Transverse colon (tissue), 4 donors: ENCODE measurements at regions not wholly inside any gene's neighbourhood (a gene's known extent, or its start where the extent isn't known, plus 50 kb on each side); places are given as distances from the start of the nearest gene placed in this dataset.

Experiments used
- DNase-seq: peaks from one replicate; pipeline ENCODE4 v3.0.0-alpha.2; 2019
- H3K27ac ChIP-seq, 4 donors: fragments of 200-600 bp; sonication (generic); 2 replicates each; pipeline ENCODE4 v1.5.1; 2016 to 2018; ENCODE audit warnings: inconsistent platforms in 4 of 4
- H3K27me3 ChIP-seq: fragments of 200-600 bp; sonication (generic); 2 replicates; pipeline ENCODE4 v1.5.1; 2017; ENCODE audit warnings: inconsistent platforms
- H3K36me3 ChIP-seq, 4 donors: fragments of 200-600 bp; sonication (generic); 2 replicates each; pipeline ENCODE4 v1.5.1; 2017 to 2019; ENCODE audit warnings: inconsistent platforms in 4 of 4
- H3K4me1 ChIP-seq, 4 donors: fragments of 200-600 bp; sonication (generic); 2 replicates each; pipeline ENCODE4 v1.5.1; 2017 to 2020; ENCODE audit warnings: inconsistent platforms in 4 of 4
- H3K4me3 ChIP-seq, 4 donors: fragments of 200-600 bp; sonication (generic); 1 replicate in 1 of 4; 2 replicates in 3 of 4; pipeline versions ENCODE4 v1.5.1 to v1.6.1; 2017 to 2019; ENCODE audit warnings: inconsistent platforms in 4 of 4
- H3K9me3 ChIP-seq, 2 donors: fragments of 200-600 bp; sonication (generic); 2 replicates each; pipeline ENCODE4 v1.5.1; 2017 to 2019; ENCODE audit warnings: inconsistent platforms in 2 of 2
- EP300 ChIP-seq: sonication (generic); formaldehyde crosslinking; IDR thresholded peaks from one replicate; pipeline ENCODE4 v1.6.1; 2017; ENCODE audit warnings: antibody characterized with exemption, low read depth
- POLR2A ChIP-seq: fragments of 450-650 bp; IDR thresholded peaks from one replicate; pipeline ENCODE4 v1.6.1; 2016; ENCODE audit warnings: antibody characterized with exemption, mild to moderate bottlenecking, moderate library complexity
- POLR2AphosphoS5 ChIP-seq, 3 donors: sonication (generic); formaldehyde crosslinking; IDR thresholded peaks; one replicate each; pipeline ENCODE4 v1.6.1; 2016; ENCODE audit warnings: antibody characterized with exemption in 3 of 3
- WGBS, 2 donors: methylation state at CpG; one replicate each; pipeline ENCODE4 v1.1.5; 2018; ENCODE audit warnings: low coverage in 1 of 2; 5-methylcytosine and 5-hydroxymethylcytosine counted together
- in situ Hi-C, 4 donors: fragments of 200-750 bp; cut with MboI; loops; one replicate each; pipeline versions ENCODE4 v1.15.0 to v1.15.1; 2017; ENCODE audit warnings: low sequenced_read_pairs in 3 of 4, low pct_ligation_motif_present in 1 of 4, low pct_unique_long_range_greater_than_20kb in 1 of 4
- intact Hi-C: fragments of 100-400 bp; cut with DNase I; formaldehyde crosslinking; loops from one replicate; pipeline ENCODE4 v1.15.1; 2023; ENCODE audit warnings: low total_unique reads
- TF ChIP-seq, protein P1 (sequence below), 5 experiments: fragments of 200-600 bp in 3 of 5; fragments of 450-650 bp in 2 of 5; sonication (generic) in 3 of 5; IDR thresholded peaks; 1 replicate in 2 of 5; 2 replicates in 3 of 5; pipeline ENCODE4 v1.5.1; 2016 to 2017; ENCODE audit warnings: antibody characterized with exemption in 5 of 5, inconsistent platforms in 3 of 5, mild to moderate bottlenecking in 2 of 5, moderate library complexity in 1 of 5

DNA sequence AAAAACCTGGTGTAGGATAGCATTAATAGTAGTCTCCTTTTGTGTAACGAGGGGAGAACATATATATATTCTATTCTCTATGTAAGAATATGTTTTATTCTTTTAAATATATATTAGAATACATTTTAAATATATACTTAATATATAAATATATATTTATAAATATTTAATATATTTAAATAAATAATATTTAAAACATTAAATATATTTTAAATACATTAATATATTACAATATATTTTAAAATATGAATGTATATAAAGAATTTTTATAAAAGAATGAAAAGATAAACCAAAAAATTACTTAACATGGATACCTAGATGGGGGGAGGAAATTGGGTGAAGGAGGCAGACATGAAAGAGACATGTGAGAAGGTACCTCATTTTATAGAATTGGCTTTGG is 53.0 kb upstream of the ZNF831 start:
- intact Hi-C loops, result no loop called here
- 58 to 71% methylated on average over 1 of the region's 1 CpG for WGBS, 2 donors

DNA sequence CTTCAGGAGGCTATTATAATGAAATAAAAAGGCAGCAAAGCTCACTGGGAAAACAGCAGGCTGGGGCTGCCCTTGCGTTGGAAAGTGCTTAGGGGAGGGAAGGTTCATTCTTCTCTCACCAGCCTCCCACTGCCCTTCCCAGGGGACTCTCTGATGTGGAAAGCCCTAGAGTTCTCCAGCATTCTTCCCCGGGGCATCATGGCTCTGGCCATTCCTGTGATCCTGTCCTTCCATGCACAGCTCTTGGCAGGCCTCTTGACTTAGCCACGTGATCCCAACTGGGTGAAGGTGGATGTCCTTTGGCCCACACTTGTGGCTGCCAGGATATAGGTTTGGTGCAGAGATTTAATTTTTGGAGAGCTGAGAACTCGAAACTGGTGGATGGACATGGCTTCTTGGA is 58.0 kb upstream of the ZNF831 start:
- H3K4me3 ChIP-seq, result no peak overlapping the region
- DNase-seq, result no peak
- no peaks in the 10 kb centered on the region for H3K36me3 ChIP-seq
- intact Hi-C loops, result no loop called here
- H3K27ac ChIP-seq, result no peak overlapping the region
- TF ChIP-seq POLR2A (no peak), POLR2AphosphoS5 (IDR thresholded peaks at IDR 0.05) (no peak), EP300 (no peak)
- TF ChIP-seq, protein P1, sequence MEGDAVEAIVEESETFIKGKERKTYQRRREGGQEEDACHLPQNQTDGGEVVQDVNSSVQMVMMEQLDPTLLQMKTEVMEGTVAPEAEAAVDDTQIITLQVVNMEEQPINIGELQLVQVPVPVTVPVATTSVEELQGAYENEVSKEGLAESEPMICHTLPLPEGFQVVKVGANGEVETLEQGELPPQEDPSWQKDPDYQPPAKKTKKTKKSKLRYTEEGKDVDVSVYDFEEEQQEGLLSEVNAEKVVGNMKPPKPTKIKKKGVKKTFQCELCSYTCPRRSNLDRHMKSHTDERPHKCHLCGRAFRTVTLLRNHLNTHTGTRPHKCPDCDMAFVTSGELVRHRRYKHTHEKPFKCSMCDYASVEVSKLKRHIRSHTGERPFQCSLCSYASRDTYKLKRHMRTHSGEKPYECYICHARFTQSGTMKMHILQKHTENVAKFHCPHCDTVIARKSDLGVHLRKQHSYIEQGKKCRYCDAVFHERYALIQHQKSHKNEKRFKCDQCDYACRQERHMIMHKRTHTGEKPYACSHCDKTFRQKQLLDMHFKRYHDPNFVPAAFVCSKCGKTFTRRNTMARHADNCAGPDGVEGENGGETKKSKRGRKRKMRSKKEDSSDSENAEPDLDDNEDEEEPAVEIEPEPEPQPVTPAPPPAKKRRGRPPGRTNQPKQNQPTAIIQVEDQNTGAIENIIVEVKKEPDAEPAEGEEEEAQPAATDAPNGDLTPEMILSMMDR (IDR thresholded peaks at IDR 0.05), result no peak
- H3K9me3 ChIP-seq, result no peaks in the 10 kb centered on the region
- WGBS, 2 donors, result 78 to 90% methylated on average over 2 to 4 of the region's 4 CpGs
- H3K4me1 ChIP-seq, result no peaks in the 10 kb centered on the region
- in situ Hi-C loops, result no loop called here
- peaks cover 4% of the 10 kb centered on the region for H3K27me3 ChIP-seq

More for the DNA sequence above, 53.0 kb upstream of the ZNF831 start:
- Histone ChIP-seq H3K27ac (no peak overlapping the region), H3K4me3 (no peak overlapping the region), H3K9me3 (no peaks in the 10 kb centered on the region), H3K36me3 (no peaks in the 10 kb centered on the region), H3K4me1 (no peaks in the 10 kb centered on the region), H3K27me3 (no peaks in the 10 kb centered on the region)
- DNase-seq, result no peak
- TF ChIP-seq POLR2A, result no peak
- in situ Hi-C loops, result no loop called here

DNA sequence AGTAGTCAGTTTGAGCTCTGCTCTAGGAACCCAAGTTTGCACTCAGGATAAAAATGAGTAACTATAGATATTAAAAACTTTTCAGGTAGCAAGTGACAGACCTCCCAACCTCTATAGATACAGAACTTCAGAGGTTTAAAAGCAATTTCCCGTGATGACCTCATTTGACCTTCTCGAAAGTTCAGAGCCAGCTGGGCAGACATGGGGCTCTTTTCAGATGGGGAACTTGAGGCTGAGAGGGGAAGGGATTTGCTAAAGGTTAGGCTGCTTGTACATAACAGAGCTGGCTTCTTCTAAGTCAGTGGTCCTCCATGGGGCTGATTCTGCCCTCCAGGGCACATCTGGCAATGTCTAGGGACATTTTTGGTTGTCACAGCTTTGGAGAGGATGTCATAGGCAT is 58.8 kb upstream of the ZNF831 start:
- intact Hi-C loops (no loop called here), in situ Hi-C loops (no loop called here)
- TF ChIP-seq POLR2AphosphoS5 (IDR thresholded peaks at IDR 0.05) (no peak), POLR2A (no peak)
- TF ChIP-seq, protein P1 (IDR thresholded peaks at IDR 0.05), result no peak
- Histone ChIP-seq H3K4me3 (no peak overlapping the region), H3K9me3 (no peaks in the 10 kb centered on the region), H3K27ac (no peak overlapping the region), H3K36me3 (no peaks in the 10 kb centered on the region), H3K4me1 (no peaks in the 10 kb centered on the region), H3K27me3 (peaks cover 4% of the 10 kb centered on the region)
- DNase-seq, result no peak
- WGBS, 2 donors, result 80 to 88% methylated on average over 1 to 2 of the region's 2 CpGs

DNA sequence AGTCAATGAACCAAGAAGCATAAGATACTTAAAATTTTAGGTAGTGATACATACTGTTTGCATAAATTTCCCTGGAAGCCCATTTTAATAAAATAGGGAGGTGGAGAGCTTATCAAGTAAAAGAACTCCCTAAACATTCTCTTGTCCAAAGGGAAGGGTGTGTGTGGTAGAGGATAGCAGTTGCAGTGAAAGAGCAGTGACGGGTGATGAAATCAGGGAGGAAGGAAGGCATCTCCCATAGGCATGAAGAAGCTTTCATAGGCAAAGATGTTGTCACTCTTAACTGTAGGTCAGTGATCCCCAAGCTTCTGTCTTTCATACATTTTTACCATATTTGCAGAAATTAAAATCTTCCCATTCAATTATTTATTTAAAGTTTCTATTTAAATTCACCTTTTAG is 60.0 kb upstream of the ZNF831 start:
- in situ Hi-C loops, result no loop called here
- Histone ChIP-seq H3K4me1 (no peaks in the 10 kb centered on the region), H3K9me3 (no peaks in the 10 kb centered on the region), H3K27ac (no peak overlapping the region), H3K36me3 (no peaks in the 10 kb centered on the region), H3K27me3 (peaks cover 4% of the 10 kb centered on the region), H3K4me3 (no peak overlapping the region)
- DNase-seq, result no peak
- no peak for TF ChIP-seq EP300
- TF ChIP-seq, protein P1 (IDR thresholded peaks at IDR 0.05), result no peak
- TF ChIP-seq POLR2AphosphoS5 (IDR thresholded peaks at IDR 0.05), result no peak
- TF ChIP-seq POLR2A, result no peak
- intact Hi-C loops, result no loop called here
- WGBS, 2 donors, result 14 to 94% methylated on average over 1 of the region's 1 CpG

DNA sequence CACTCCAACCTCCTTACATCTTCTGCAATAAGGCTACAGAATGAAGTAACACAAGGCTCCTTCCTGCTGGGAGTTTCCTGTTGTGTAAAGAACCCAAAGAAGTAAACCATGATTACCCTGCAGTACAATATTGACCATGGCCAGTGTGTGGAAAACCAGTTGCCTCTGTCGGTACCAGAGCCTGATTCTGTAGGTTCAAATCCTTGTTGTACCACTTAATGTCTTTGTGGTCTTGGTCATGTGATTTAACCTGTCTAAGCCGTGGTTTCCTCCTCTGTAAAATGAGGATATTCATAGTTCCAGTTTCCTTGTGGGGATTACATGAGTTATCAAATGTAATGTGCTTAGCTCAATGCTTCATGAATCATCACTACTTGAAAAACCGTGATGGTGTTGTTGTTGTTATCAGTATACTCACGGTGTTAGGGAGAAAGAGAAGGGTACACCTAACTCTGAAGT is 60.3 kb upstream of the PRELID3B start:
- peaks cover 4% of the 10 kb centered on the region for H3K27me3 ChIP-seq
- in situ Hi-C loops (no loop called here), intact Hi-C loops (no loop called here)
- no peaks in the 10 kb centered on the region for H3K4me1 ChIP-seq
- no peaks in the 10 kb centered on the region for H3K9me3 ChIP-seq
- TF ChIP-seq POLR2A, result no peak
- TF ChIP-seq, protein P1 (IDR thresholded peaks at IDR 0.05), result no peak
- TF ChIP-seq POLR2AphosphoS5 (IDR thresholded peaks at IDR 0.05), result no peak
- no peak for TF ChIP-seq EP300
- WGBS, 2 donors, result 65 to 81% methylated on average over 3 to 4 of the region's 4 CpGs
- DNase-seq, result no peak
- H3K36me3 ChIP-seq, result no peaks in the 10 kb centered on the region
- H3K4me3 ChIP-seq, result no peak overlapping the region
- H3K27ac ChIP-seq, result no peak overlapping the region
